Naive thymus-derived CD8-positive, alpha-beta T cell (primary cell): ENCODE measurements at regions not wholly inside any gene's neighbourhood (a gene's known extent, or its start where the extent isn't known, plus 50 kb on each side); places are given as distances from the start of the nearest gene placed in this dataset.

Experiments used
- ATAC-seq, 2 donors: fragments of 150-1000 bp; cut with Tn5 transposase in 1 of 2; sonication (Bioruptor Pico), chemical (Tn5 transposase) in 1 of 2; 1 replicate in 1 of 2; 2 replicates in 1 of 2; pipeline ENCODE4 v1.10.0; 2021; ENCODE audit warnings: mild to moderate bottlenecking in 2 of 2, moderate library complexity in 2 of 2
- POLR2A ChIA-PET: fragments of 350-600 bp; sonication (Branson Sonifier 250); formaldehyde crosslinking; loops from one replicate; lab custom pipeline; 2021; ENCODE audit warnings: antibody characterized with exemption; lab: Charles Lee
- DNase-seq, 10 donors: peaks; one replicate each; pipeline versions ENCODE4 v3.0.0 to v3.0.0-alpha.2; 2020 to 2022
- H3K27ac Mint-ChIP-seq, 10 donors: one replicate each; pipeline ENCODE4 v1.8.0; 2020 to 2022; ENCODE audit warnings: mild to moderate bottlenecking in 10 of 10, mixed read lengths in 10 of 10, moderate library complexity in 4 of 10, inconsistent platforms in 1 of 10
- H3K27me3 Mint-ChIP-seq, 5 donors: one replicate each; pipeline ENCODE4 v1.8.0; 2021 to 2022; ENCODE audit warnings: mixed read lengths in 5 of 5
- H3K36me3 Mint-ChIP-seq, 3 donors: one replicate each; pipeline ENCODE4 v1.8.0; 2020 to 2022; ENCODE audit warnings: mixed read lengths in 3 of 3, mild to moderate bottlenecking in 2 of 3, inconsistent platforms in 1 of 3
- H3K4me1 Mint-ChIP-seq, 4 donors: one replicate each; pipeline ENCODE4 v1.8.0; 2021 to 2022; ENCODE audit warnings: mixed read lengths in 4 of 4
- H3K4me3 Mint-ChIP-seq, 10 donors: one replicate each; pipeline ENCODE4 v1.8.0; 2020 to 2022; ENCODE audit warnings: mild to moderate bottlenecking in 10 of 10, mixed read lengths in 10 of 10, moderate library complexity in 6 of 10, inconsistent platforms in 1 of 10
- H3K9me3 Mint-ChIP-seq, 9 donors: one replicate each; pipeline ENCODE4 v1.8.0; 2020 to 2022; ENCODE audit warnings: mixed read lengths in 9 of 9, mild to moderate bottlenecking in 3 of 9, inconsistent platforms in 1 of 9, moderate library complexity in 1 of 9

GRCh38 chr11:45054956-45055355, 91.5 kb upstream of the PRDM11 start:
- peaks cover 0 to 10% (median 5%) of the 10 kb centered on the region in 4 donors for H3K4me1 Mint-ChIP-seq
- H3K27ac Mint-ChIP-seq: no peak overlapping the region
- H3K27me3 Mint-ChIP-seq: peaks cover 0 to 5% (median 1%) of the 10 kb centered on the region in 5 donors
- H3K9me3 Mint-ChIP-seq: no peaks in the 10 kb centered on the region
- peak overlapping the region in 1 of 10 donors; percentile 2 for H3K4me3 Mint-ChIP-seq
- POLR2A ChIA-PET: no interaction called here
- DNase-seq: no peak
- H3K36me3 Mint-ChIP-seq: peaks cover 0 to 6% (median 0%) of the 10 kb centered on the region in 3 donors
- ATAC-seq: no peak

GRCh38 chr11:45056529-45056928, 89.9 kb upstream of the PRDM11 start:
- no peak for ATAC-seq
- POLR2A ChIA-PET: no interaction called here
- Mint-ChIP-seq H3K9me3 (peaks cover 0 to 2% (median 0%) of the 10 kb centered on the region in 9 donors), H3K4me1 (peaks cover 0 to 12% (median 5%) of the 10 kb centered on the region in 4 donors), H3K27me3 (peaks cover 0 to 5% (median 0%) of the 10 kb centered on the region in 5 donors), H3K4me3 (no peak overlapping the region), H3K36me3 (no peaks in the 10 kb centered on the region), H3K27ac (peak overlapping the region in 1 of 10 donors; percentile 9)
- no peak for DNase-seq

- Mint-ChIP-seq H3K9me3 (peaks cover 0 to 2% (median 0%) of the 10 kb centered on the region in 9 donors), H3K27me3 (peaks cover 0 to 5% (median 0%) of the 10 kb centered on the region in 5 donors), H3K27ac (no peak overlapping the region), H3K4me1 (peaks cover 0 to 12% (median 5%) of the 10 kb centered on the region in 4 donors), H3K36me3 (no peaks in the 10 kb centered on the region), H3K4me3 (no peak overlapping the region)
- ATAC-seq: no peak
- DNase-seq: no peak
- POLR2A ChIA-PET: no interaction called here
Observed at GRCh38 chr11:45057938-45058646, 88.3 kb upstream of the PRDM11 start.

- no peak for ATAC-seq
- no peak for DNase-seq
- Mint-ChIP-seq H3K4me1 (peaks cover 0 to 12% (median 5%) of the 10 kb centered on the region in 4 donors), H3K4me3 (no peak overlapping the region), H3K9me3 (peaks cover 0 to 3% (median 2%) of the 10 kb centered on the region in 9 donors), H3K27ac (no peak overlapping the region), H3K27me3 (peaks cover 0 to 5% (median 0%) of the 10 kb centered on the region in 5 donors), H3K36me3 (peaks cover 0 to under 1% (median 0%) of the 10 kb centered on the region in 3 donors)
- POLR2A ChIA-PET: no interaction called here
Observed at GRCh38 chr11:45058647-45058950, 87.8 kb upstream of the PRDM11 start.

- ATAC-seq (no peak), DNase-seq (no peak)
- H3K9me3 Mint-ChIP-seq: peaks cover 0 to 14% (median 5%) of the 10 kb centered on the region in 9 donors
- peaks cover 0 to 5% (median 4%) of the 10 kb centered on the region in 3 donors for H3K36me3 Mint-ChIP-seq
- H3K4me1 Mint-ChIP-seq: peaks cover 0 to 6% (median 4%) of the 10 kb centered on the region in 4 donors
- POLR2A ChIA-PET: no interaction called here
- H3K4me3 Mint-ChIP-seq: no peak overlapping the region
- H3K27ac Mint-ChIP-seq: no peak overlapping the region
- no peaks in the 10 kb centered on the region for H3K27me3 Mint-ChIP-seq
Observed at GRCh38 chr11:45060707-45061106, 85.7 kb upstream of the PRDM11 start.

- no peak for DNase-seq
- POLR2A ChIA-PET: no interaction called here
- Mint-ChIP-seq H3K4me3 (no peak overlapping the region), H3K36me3 (peaks cover 0 to 5% (median 4%) of the 10 kb centered on the region in 3 donors), H3K27ac (no peak overlapping the region), H3K9me3 (peaks cover 0 to 18% (median 7%) of the 10 kb centered on the region in 9 donors), H3K27me3 (no peaks in the 10 kb centered on the region), H3K4me1 (peaks cover 0 to 6% (median 4%) of the 10 kb centered on the region in 4 donors)
- no peak for ATAC-seq
Observed at GRCh38 chr11:45061641-45062040, 84.8 kb upstream of the PRDM11 start.

- no peak for ATAC-seq
- Mint-ChIP-seq H3K4me1 (peaks cover 0 to 6% (median 4%) of the 10 kb centered on the region in 4 donors), H3K27ac (no peak overlapping the region), H3K4me3 (no peak overlapping the region), H3K27me3 (no peaks in the 10 kb centered on the region), H3K36me3 (peaks cover 0 to 8% (median 5%) of the 10 kb centered on the region in 3 donors), H3K9me3 (peaks cover 0 to 23% (median 10%) of the 10 kb centered on the region in 9 donors)
- POLR2A ChIA-PET: no interaction called here
- DNase-seq: no peak
Observed at GRCh38 chr11:45062115-45062514, 84.3 kb upstream of the PRDM11 start.

GRCh38 chr11:45062974-45063635, 83.3 kb upstream of the PRDM11 start:
- DNase-seq (no peak), ATAC-seq (no peak)
- peaks cover 0 to 24% (median 10%) of the 10 kb centered on the region in 9 donors for H3K9me3 Mint-ChIP-seq
- no peak overlapping the region for H3K4me3 Mint-ChIP-seq
- POLR2A ChIA-PET: no interaction called here
- no peak overlapping the region for H3K27ac Mint-ChIP-seq
- H3K27me3 Mint-ChIP-seq: no peaks in the 10 kb centered on the region
- peaks cover 0 to 8% (median 5%) of the 10 kb centered on the region in 3 donors for H3K36me3 Mint-ChIP-seq
- H3K4me1 Mint-ChIP-seq: peaks cover 0 to 6% (median 4%) of the 10 kb centered on the region in 4 donors

GRCh38 chr11:45063669-45064068, 82.8 kb upstream of the PRDM11 start:
- POLR2A ChIA-PET: interaction anchor here (0.6 kb wide), 1 partner anchor 24 kb away, joined by 3 read pairs; no protein-coding TSS in a partner anchor
- peaks cover 0 to 8% (median 5%) of the 10 kb centered on the region in 3 donors for H3K36me3 Mint-ChIP-seq
- H3K4me1 Mint-ChIP-seq: peaks cover 0 to 2% (median under 1%) of the 10 kb centered on the region in 4 donors
- H3K27ac Mint-ChIP-seq: no peak overlapping the region
- no peak overlapping the region for H3K4me3 Mint-ChIP-seq
- DNase-seq (no peak), ATAC-seq (no peak)
- peaks cover 0 to 24% (median 10%) of the 10 kb centered on the region in 9 donors for H3K9me3 Mint-ChIP-seq
- H3K27me3 Mint-ChIP-seq: no peaks in the 10 kb centered on the region

- Mint-ChIP-seq H3K27me3 (peaks cover 0 to 2% (median 0%) of the 10 kb centered on the region in 5 donors), H3K27ac (no peak overlapping the region), H3K9me3 (peaks cover 0 to 24% (median 8%) of the 10 kb centered on the region in 9 donors), H3K4me1 (peaks cover 4 to 8% (median 7%) of the 10 kb centered on the region in 4 donors), H3K4me3 (no peak overlapping the region), H3K36me3 (peaks cover 0 to 8% (median 5%) of the 10 kb centered on the region in 3 donors)
- POLR2A ChIA-PET: no interaction called here
- no peak for ATAC-seq
- DNase-seq: no peak
Observed at GRCh38 chr11:45067966-45068365, 78.5 kb upstream of the PRDM11 start.

- peaks cover 14 to 25% (median 20%) of the 10 kb centered on the region in 4 donors for H3K4me1 Mint-ChIP-seq
- DNase-seq (no peak), ATAC-seq (no peak)
- H3K27me3 Mint-ChIP-seq: peaks cover 0 to 2% (median 0%) of the 10 kb centered on the region in 5 donors
- H3K36me3 Mint-ChIP-seq: peaks cover 0 to 4% (median 0%) of the 10 kb centered on the region in 3 donors
- no peak overlapping the region for H3K4me3 Mint-ChIP-seq
- H3K9me3 Mint-ChIP-seq: peaks cover 0 to 8% (median 4%) of the 10 kb centered on the region in 9 donors
- POLR2A ChIA-PET: no interaction called here
- H3K27ac Mint-ChIP-seq: peak overlapping the region in 1 of 10 donors; percentile 2
Observed at GRCh38 chr11:45071232-45071631, 75.2 kb upstream of the PRDM11 start.

GRCh38 chr11:45073685-45074141, 72.7 kb upstream of the PRDM11 start:
- Mint-ChIP-seq H3K9me3 (no peaks in the 10 kb centered on the region), H3K4me3 (peak overlapping the region in 8 of 10 donors; percentile 17 to 55 (median 38)), H3K27ac (peak overlapping the region in 8 of 10 donors; percentile 26 to 71 (median 52)), H3K4me1 (peaks cover 14 to 33% (median 26%) of the 10 kb centered on the region in 4 donors), H3K27me3 (peaks cover 0 to 2% (median 0%) of the 10 kb centered on the region in 5 donors), H3K36me3 (no peaks in the 10 kb centered on the region)
- DNase-seq: peak in 4 of 10 donors; percentile 15 to 71 (median 34)
- POLR2A ChIA-PET: interaction anchor here (1.1 to 1.6 kb wide), 2 partner anchors 25 to 30 kb away, joined by 3 to 6 read pairs; no protein-coding TSS in a partner anchor
- ATAC-seq: peak; percentile 93 to 95
